GM23338 (cell line): ENCODE measurements at regions not wholly inside any gene's neighbourhood (a gene's known extent, or its start where the extent isn't known, plus 50 kb on each side); places are given as distances from the start of the nearest gene placed in this dataset.

ENCODE experiments used
- ATAC-seq: fragments of 200-7000 bp; cut with Tn5 transposase; 3 replicates; pipeline ENCODE4 v1.9.1; 2020
- DNase-seq: peaks from one replicate; pipeline ENCODE4 v3.0.0-alpha.2; 2015; ENCODE audit warnings: low spot score
- H2AFZ ChIP-seq: fragments of 200-600 bp; sonication (generic); 2 replicates; pipeline ENCODE4 v1.8.0; 2016; ENCODE audit warnings: antibody characterized with exemption, mild to moderate bottlenecking, moderate library complexity
- H3F3A ChIP-seq: fragments of 200-600 bp; sonication (generic); replicated peaks from 2 replicates; pipeline ENCODE4 v1.8.0; 2017; ENCODE audit warnings: antibody characterized with exemption, mixed run types, low read depth
- H3K27ac ChIP-seq: fragments of 200-600 bp; sonication (generic); 2 replicates; pipeline ENCODE4 v1.6.1; 2016; ENCODE audit warnings: low read depth
- H3K27me3 ChIP-seq: fragments of 200-600 bp; sonication (generic); 2 replicates; pipeline ENCODE4 v1.8.0; 2016; ENCODE audit warnings: mild to moderate bottlenecking, mixed run types, moderate library complexity; ENCODE audit not compliant: insufficient read depth
- H3K36me3 ChIP-seq: fragments of 200-600 bp; sonication (generic); 2 replicates; pipeline ENCODE4 v1.8.0; 2016; ENCODE audit warnings: mild to moderate bottlenecking; ENCODE audit not compliant: insufficient read depth
- H3K4me1 ChIP-seq: fragments of 200-600 bp; sonication (generic); 2 replicates; pipeline ENCODE4 v1.8.0; 2016; ENCODE audit warnings: mild to moderate bottlenecking, moderate library complexity; ENCODE audit not compliant: insufficient read depth
- H3K4me2 ChIP-seq: fragments of 200-600 bp; sonication (generic); 2 replicates; pipeline ENCODE4 v1.7.1; 2017; ENCODE audit warnings: mixed run types
- H3K4me3 ChIP-seq: fragments of 200-600 bp; sonication (generic); 2 replicates; pipeline ENCODE4 v1.6.1; 2016; ENCODE audit warnings: mixed run types
- H3K79me2 ChIP-seq: fragments of 200-600 bp; sonication (generic); replicated peaks from 2 replicates; pipeline ENCODE4 v1.8.0; 2017; ENCODE audit warnings: mild to moderate bottlenecking; ENCODE audit not compliant: insufficient read depth
- H3K9me2 ChIP-seq: fragments of 200-600 bp; sonication (generic); 2 replicates; pipeline ENCODE4 v1.8.0; 2017; ENCODE audit not compliant: insufficient read depth
- H4K20me1 ChIP-seq: fragments of 200-600 bp; sonication (generic); replicated peaks from 2 replicates; pipeline ENCODE4 v1.8.0; 2017; ENCODE audit warnings: mild to moderate bottlenecking; ENCODE audit not compliant: insufficient read depth
- H3K27ac Mint-ChIP-seq: 2 replicates; pipeline ENCODE4 v1.8.0; 2020; ENCODE audit warnings: inconsistent platforms, mild to moderate bottlenecking, moderate library complexity, mixed read lengths
- H3K27me3 Mint-ChIP-seq: 3 replicates; pipeline ENCODE4 v1.8.0; 2022; ENCODE audit warnings: low read depth, mild to moderate bottlenecking, moderate library complexity, mixed read lengths, inconsistent platforms; ENCODE audit not compliant: insufficient read depth, poor library complexity
- H3K36me3 Mint-ChIP-seq: 3 replicates; pipeline ENCODE4 v1.8.0; 2021; ENCODE audit warnings: low read depth, mild to moderate bottlenecking, inconsistent platforms, moderate library complexity, mixed read lengths
- H3K4me1 Mint-ChIP-seq: 3 replicates; pipeline ENCODE4 v1.8.0; 2020; ENCODE audit warnings: mild to moderate bottlenecking, inconsistent platforms, mixed read lengths
- H3K4me3 Mint-ChIP-seq: 3 replicates; pipeline ENCODE4 v1.8.0; 2021; ENCODE audit warnings: moderate library complexity, mild to moderate bottlenecking, inconsistent platforms, mixed read lengths
- H3K9me3 Mint-ChIP-seq: 3 replicates; pipeline ENCODE4 v1.8.0; 2020; ENCODE audit warnings: moderate library complexity, mild to moderate bottlenecking, inconsistent platforms, mixed read lengths
- CREB1 ChIP-seq: fragments of 250-450 bp; sonication (Bioruptor Pico); IDR thresholded peaks from 2 replicates; pipeline ENCODE4 v1.5.0; 2020; ENCODE audit warnings: low read depth, mild to moderate bottlenecking, moderate library complexity
- ETS1 ChIP-seq: IDR thresholded peaks from 2 replicates; pipeline ENCODE4 v1.6.1; 2016; ENCODE audit warnings: antibody characterized with exemption
- EZH2 ChIP-seq: fragments of 200-600 bp; sonication (generic); IDR thresholded peaks from one replicate; pipeline ENCODE4 v1.8.0; 2017; ENCODE audit warnings: antibody characterized with exemption, mild to moderate bottlenecking, low read depth; ENCODE audit not compliant: unreplicated experiment
- EZH2phosphoT487 ChIP-seq: fragments of 200-600 bp; sonication (generic); IDR thresholded peaks from one replicate; pipeline ENCODE4 v1.8.1; 2018; ENCODE audit warnings: antibody characterized with exemption; ENCODE audit not compliant: unreplicated experiment
- JUNB ChIP-seq: IDR thresholded peaks from one replicate; pipeline ENCODE4 v1.6.1; 2016; ENCODE audit warnings: antibody characterized with exemption; ENCODE audit not compliant: unreplicated experiment
- POLR2AphosphoS5 ChIP-seq: IDR thresholded peaks from 2 replicates; pipeline ENCODE4 v1.6.1; 2016; ENCODE audit warnings: antibody characterized with exemption, low read depth
- ZNF114 ChIP-seq: fragments of 250-450 bp; sonication (Bioruptor Pico); IDR thresholded peaks from 2 replicates; pipeline ENCODE4 v1.5.0; 2020; ENCODE audit warnings: mild to moderate bottlenecking, moderate library complexity
- ZNF331 ChIP-seq: fragments of 250-450 bp; sonication (Bioruptor Pico); IDR thresholded peaks from 2 replicates; pipeline ENCODE4 v1.5.0; 2020; ENCODE audit warnings: low read depth, mild to moderate bottlenecking, moderate library complexity
- ZNF462 ChIP-seq: fragments of 250-450 bp; sonication (Bioruptor Pico); IDR thresholded peaks from 2 replicates; pipeline ENCODE4 v1.5.0; 2020; ENCODE audit warnings: mild to moderate bottlenecking, moderate library complexity
- TF ChIP-seq, protein P1 (sequence below): IDR thresholded peaks from one replicate; pipeline ENCODE4 v1.6.1; 2018; ENCODE audit warnings: antibody characterized with exemption; ENCODE audit not compliant: unreplicated experiment

DNA sequence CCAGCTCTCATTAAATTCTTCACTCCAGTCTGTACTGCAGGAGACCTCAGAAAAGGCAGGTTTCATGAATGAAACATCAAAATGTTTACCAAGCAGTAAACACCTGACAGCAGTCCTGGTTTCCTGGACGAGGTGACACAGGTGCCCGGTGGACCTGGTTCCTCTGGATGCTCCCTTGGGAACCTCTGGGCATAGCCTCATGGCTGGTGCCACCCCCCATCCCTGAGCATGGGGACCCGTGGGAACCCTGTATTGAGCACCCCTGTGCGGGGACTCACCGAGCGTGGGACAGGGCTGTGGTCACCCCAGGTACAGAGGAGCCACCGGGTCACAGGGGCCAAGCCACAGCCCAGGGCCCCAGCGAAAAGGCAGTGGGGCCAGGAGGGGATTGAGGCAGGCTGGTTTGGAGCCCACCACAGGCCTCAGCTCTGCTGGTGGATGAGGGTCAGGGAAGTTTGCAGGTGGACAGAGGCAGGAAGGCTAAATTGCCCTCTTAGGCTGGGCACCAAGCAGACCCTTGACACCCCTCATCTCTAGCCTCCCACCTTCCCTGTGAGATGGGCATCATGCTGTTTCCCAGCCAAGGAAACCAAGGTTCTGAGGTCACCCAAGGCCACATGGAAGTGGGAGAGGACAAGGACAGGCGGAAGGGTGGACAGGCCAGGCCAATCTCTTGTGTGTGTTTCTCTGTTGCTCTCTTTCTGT is 158.4 kb downstream of the PTPRU start (continued):
- TF ChIP-seq ZNF331 (no peak), POLR2AphosphoS5 (no peak), EZH2 (no peak)
- TF ChIP-seq, protein P1, sequence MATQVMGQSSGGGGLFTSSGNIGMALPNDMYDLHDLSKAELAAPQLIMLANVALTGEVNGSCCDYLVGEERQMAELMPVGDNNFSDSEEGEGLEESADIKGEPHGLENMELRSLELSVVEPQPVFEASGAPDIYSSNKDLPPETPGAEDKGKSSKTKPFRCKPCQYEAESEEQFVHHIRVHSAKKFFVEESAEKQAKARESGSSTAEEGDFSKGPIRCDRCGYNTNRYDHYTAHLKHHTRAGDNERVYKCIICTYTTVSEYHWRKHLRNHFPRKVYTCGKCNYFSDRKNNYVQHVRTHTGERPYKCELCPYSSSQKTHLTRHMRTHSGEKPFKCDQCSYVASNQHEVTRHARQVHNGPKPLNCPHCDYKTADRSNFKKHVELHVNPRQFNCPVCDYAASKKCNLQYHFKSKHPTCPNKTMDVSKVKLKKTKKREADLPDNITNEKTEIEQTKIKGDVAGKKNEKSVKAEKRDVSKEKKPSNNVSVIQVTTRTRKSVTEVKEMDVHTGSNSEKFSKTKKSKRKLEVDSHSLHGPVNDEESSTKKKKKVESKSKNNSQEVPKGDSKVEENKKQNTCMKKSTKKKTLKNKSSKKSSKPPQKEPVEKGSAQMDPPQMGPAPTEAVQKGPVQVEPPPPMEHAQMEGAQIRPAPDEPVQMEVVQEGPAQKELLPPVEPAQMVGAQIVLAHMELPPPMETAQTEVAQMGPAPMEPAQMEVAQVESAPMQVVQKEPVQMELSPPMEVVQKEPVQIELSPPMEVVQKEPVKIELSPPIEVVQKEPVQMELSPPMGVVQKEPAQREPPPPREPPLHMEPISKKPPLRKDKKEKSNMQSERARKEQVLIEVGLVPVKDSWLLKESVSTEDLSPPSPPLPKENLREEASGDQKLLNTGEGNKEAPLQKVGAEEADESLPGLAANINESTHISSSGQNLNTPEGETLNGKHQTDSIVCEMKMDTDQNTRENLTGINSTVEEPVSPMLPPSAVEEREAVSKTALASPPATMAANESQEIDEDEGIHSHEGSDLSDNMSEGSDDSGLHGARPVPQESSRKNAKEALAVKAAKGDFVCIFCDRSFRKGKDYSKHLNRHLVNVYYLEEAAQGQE = no peak

- no peaks in the 10 kb centered on the region for H3F3A ChIP-seq
- H3K4me3 Mint-ChIP-seq = no peak overlapping the region
- H3K4me3 ChIP-seq = no peak overlapping the region
- no peaks in the 10 kb centered on the region for H3K9me2 ChIP-seq
- no peak overlapping the region for H3K4me2 ChIP-seq
- no peaks in the 10 kb centered on the region for H3K36me3 ChIP-seq
- no peaks in the 10 kb centered on the region for H3K4me1 ChIP-seq
- H3K27me3 Mint-ChIP-seq = peaks cover 6% of the 10 kb centered on the region
- H3K27me3 ChIP-seq = no peaks in the 10 kb centered on the region
- H3K4me1 Mint-ChIP-seq = peaks cover 5% of the 10 kb centered on the region; the same call in 1 of the 3 replicates
- no peak overlapping the region for H2AFZ ChIP-seq
- ATAC-seq (no peak), DNase-seq (no peak)
- no peak overlapping the region for H3K27ac ChIP-seq
- no peaks in the 10 kb centered on the region for H3K36me3 Mint-ChIP-seq
- H4K20me1 ChIP-seq = no peaks in the 10 kb centered on the region
- H3K27ac Mint-ChIP-seq = no peak overlapping the region
- no peaks in the 10 kb centered on the region; the same call in 2 of the 3 replicates for H3K9me3 Mint-ChIP-seq
- H3K79me2 ChIP-seq = no peaks in the 10 kb centered on the region
- TF ChIP-seq ZNF114 (CRISPR knock-in tag) (no peak), JUNB (no peak), ZNF331 (no peak), EZH2phosphoT487 (no peak), POLR2AphosphoS5 (no peak), EZH2 (no peak), CREB1 (CRISPR knock-in tag) (no peak), ZNF462 (CRISPR knock-in tag) (no peak), ETS1 (no peak)
- TF ChIP-seq, protein P1 = no peak
Observed at GRCh38 chr1:29393451-29393826, 157.1 kb downstream of the PTPRU start.
